WERI-Rb-1 (cell line): ENCODE measurements at regions not wholly inside any gene's neighbourhood (a gene's known extent, or its start where the extent isn't known, plus 50 kb on each side); places are given as distances from the start of the nearest gene placed in this dataset.
"Not testable (repeated sequence)": the region's sequence is repeated elsewhere in the genome, so short reads cannot be mapped to it uniquely, and the experiment has no call there.

Experiments
- DNase-seq: peaks from one replicate; pipeline ENCODE4 v3.0.0-alpha.2; 2020
- H3K27ac ChIP-seq: fragments of 250-450 bp; sonication (Bioruptor Pico); 2 replicates; pipeline ENCODE4 v1.5.1; 2020; ENCODE audit warnings: mild to moderate bottlenecking, moderate library complexity
- H3K27me3 ChIP-seq: fragments of 250-450 bp; sonication (Bioruptor Pico); 2 replicates; pipeline ENCODE4 v1.5.1; 2021; ENCODE audit warnings: mild to moderate bottlenecking, low read depth, moderate library complexity; ENCODE audit not compliant: insufficient read depth, severe bottlenecking
- H3K36me3 ChIP-seq: fragments of 250-450 bp; sonication (Bioruptor Pico); 2 replicates; pipeline ENCODE4 v1.5.1; 2020; ENCODE audit warnings: mild to moderate bottlenecking, moderate library complexity
- H3K4me3 ChIP-seq: 2 replicates; pipeline ENCODE4 v1.5.1; 2011; ENCODE audit warnings: low read depth, mild to moderate bottlenecking, control low read depth, low read length
- H3K9me3 ChIP-seq: fragments of 250-450 bp; sonication (Bioruptor Pico); 2 replicates; pipeline ENCODE4 v1.5.1; 2021; ENCODE audit warnings: mild to moderate bottlenecking, moderate library complexity; ENCODE audit not compliant: severe bottlenecking
- TF ChIP-seq, protein P1 (sequence below): IDR thresholded peaks from 2 replicates; pipeline ENCODE4 v1.5.1; 2011; ENCODE audit warnings: low read depth, mild to moderate bottlenecking, control low read depth, inconsistent platforms, low read length

- no peaks in the 10 kb centered on the region for H3K27me3 ChIP-seq
- no peak overlapping the region for H3K27ac ChIP-seq
- DNase-seq: no peak
- H3K9me3 ChIP-seq: no peaks in the 10 kb centered on the region
- no peaks in the 10 kb centered on the region for H3K36me3 ChIP-seq
- TF ChIP-seq, protein P1, sequence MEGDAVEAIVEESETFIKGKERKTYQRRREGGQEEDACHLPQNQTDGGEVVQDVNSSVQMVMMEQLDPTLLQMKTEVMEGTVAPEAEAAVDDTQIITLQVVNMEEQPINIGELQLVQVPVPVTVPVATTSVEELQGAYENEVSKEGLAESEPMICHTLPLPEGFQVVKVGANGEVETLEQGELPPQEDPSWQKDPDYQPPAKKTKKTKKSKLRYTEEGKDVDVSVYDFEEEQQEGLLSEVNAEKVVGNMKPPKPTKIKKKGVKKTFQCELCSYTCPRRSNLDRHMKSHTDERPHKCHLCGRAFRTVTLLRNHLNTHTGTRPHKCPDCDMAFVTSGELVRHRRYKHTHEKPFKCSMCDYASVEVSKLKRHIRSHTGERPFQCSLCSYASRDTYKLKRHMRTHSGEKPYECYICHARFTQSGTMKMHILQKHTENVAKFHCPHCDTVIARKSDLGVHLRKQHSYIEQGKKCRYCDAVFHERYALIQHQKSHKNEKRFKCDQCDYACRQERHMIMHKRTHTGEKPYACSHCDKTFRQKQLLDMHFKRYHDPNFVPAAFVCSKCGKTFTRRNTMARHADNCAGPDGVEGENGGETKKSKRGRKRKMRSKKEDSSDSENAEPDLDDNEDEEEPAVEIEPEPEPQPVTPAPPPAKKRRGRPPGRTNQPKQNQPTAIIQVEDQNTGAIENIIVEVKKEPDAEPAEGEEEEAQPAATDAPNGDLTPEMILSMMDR: no peak
- H3K4me3 ChIP-seq: no peak overlapping the region
Measured at GRCh38 chr2:113370030-113370429, 67.5 kb upstream of the ZNG1B start.

DNA sequence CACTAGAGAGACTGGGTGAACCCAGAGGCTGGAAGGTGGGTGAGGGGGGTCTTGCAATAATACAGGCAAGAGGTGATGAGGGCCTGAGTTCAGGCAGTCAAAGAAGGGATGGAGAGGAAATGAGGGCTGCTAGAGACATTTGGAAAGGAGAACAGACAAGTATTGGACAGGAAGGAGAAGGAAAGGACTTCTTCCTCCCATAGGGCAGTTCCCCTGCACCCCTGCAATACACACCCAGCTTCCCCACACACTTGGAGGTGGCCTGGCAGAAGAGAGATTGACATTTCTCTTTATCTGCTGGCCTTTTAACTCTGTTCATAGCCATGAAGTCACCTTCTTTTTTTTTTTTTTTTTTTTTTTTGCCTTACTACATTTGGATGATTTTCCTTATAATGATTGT, 68.9 kb upstream of the ZNG1B start:
- not testable (repeated sequence) for H3K36me3 ChIP-seq, H3K9me3 ChIP-seq, DNase-seq, H3K4me3 ChIP-seq, H3K27ac ChIP-seq, H3K27me3 ChIP-seq

DNA sequence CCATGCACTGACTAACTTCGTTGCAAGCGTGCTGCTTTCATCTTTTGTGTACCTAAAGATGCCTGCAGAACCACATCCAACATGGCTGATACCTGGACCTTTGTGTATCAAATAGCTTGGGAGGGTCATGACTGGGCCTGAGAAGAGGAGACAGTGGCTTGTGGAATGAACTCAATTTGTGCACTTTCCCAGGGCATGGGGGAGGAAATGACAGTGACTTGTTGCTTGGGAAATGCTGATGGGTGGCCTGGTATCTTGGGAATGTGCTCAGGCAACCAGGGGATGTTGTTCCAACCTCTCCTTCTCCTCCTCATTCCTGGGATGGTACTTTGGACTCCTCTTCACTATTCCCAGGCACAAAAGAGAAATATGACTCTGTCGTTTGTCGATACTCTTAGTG, 70.7 kb upstream of the ZNG1B start:
- not testable (repeated sequence) for H3K4me3 ChIP-seq, H3K27me3 ChIP-seq, DNase-seq, H3K36me3 ChIP-seq, H3K27ac ChIP-seq, H3K9me3 ChIP-seq

- H3K9me3 ChIP-seq, H3K27me3 ChIP-seq, DNase-seq, H3K4me3 ChIP-seq, H3K36me3 ChIP-seq, H3K27ac ChIP-seq: not testable (repeated sequence)
Measured at GRCh38 chr2:113365791-113366190, 71.7 kb upstream of the ZNG1B start.

- not testable (repeated sequence) for H3K27ac ChIP-seq, DNase-seq, H3K36me3 ChIP-seq, H3K4me3 ChIP-seq, H3K9me3 ChIP-seq, H3K27me3 ChIP-seq
Measured at GRCh38 chr2:113365290-113365689, 72.2 kb upstream of the ZNG1B start.

DNA sequence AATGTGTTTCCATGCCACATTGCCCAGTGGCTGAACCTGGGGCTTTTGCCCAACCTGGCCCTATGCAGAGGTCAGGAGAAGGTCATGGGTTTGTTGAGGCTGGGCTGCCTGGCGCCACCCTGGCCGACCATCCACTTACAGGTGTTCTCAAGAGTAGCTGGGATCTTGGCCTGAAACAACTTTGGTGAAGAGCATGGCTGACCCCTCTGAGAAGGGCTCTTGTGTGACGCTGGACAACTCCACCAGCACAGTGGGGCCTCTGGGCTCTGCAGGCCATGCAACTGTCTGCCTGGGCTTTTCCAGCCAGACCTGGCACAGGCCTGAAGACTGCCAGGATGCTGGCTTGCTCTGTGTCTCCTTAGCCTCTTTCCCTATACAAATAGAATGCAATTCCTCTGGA, 76.4 kb upstream of the ZNG1B start:
- Histone ChIP-seq H3K4me3 (no peak overlapping the region), H3K27ac (no peak overlapping the region), H3K36me3 (no peaks in the 10 kb centered on the region), H3K27me3 (no peaks in the 10 kb centered on the region), H3K9me3 (no peaks in the 10 kb centered on the region)
- no peak for DNase-seq
- TF ChIP-seq, protein P1: no peak

DNA sequence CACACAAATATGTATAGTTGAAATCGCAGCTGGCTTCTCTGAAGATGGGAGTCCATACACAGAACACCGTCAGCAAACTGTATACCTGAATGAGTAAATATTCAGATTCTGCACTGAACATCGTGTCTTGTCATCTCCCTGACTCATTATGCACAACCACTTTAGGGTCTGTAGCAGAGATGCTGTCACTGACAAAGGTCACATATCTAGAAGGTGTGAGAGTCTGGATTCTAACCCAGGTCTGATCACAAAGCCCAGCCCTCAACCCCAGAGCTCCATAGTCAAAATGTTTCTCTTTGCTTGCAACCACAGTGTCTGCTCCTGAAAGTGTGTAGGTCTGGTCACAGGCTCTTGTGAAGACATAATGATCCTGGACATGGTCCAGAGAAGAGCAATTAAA, 78.3 kb upstream of the PAX8 start:
- no peaks in the 10 kb centered on the region for H3K36me3 ChIP-seq
- no peak for DNase-seq
- H3K27ac ChIP-seq: no peak overlapping the region
- H3K27me3 ChIP-seq: no peaks in the 10 kb centered on the region
- TF ChIP-seq, protein P1: no peak
- H3K9me3 ChIP-seq: no peaks in the 10 kb centered on the region
- no peak overlapping the region for H3K4me3 ChIP-seq

DNA sequence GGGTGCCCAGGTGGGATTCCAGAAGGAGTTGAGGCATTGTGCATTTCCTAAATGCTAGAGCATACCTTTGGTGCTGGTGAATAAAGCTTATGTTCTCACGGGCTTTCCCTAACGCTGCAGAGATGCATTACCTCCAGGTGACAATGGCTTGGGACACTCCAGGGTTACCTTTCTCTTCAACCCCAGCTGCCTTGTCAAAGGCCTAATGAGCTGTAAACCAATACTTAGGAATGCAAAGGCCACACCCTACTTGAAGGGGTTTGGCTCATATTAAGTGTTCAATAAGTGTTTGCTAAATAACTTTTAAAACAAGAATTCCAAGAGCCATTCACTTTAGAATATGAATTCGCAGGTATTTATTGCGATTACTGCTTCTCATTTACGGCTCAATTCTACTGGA, 77.6 kb upstream of the PAX8 start:
- H3K36me3 ChIP-seq, H3K4me3 ChIP-seq, H3K27me3 ChIP-seq, H3K9me3 ChIP-seq, DNase-seq, H3K27ac ChIP-seq: not testable (repeated sequence)

DNA sequence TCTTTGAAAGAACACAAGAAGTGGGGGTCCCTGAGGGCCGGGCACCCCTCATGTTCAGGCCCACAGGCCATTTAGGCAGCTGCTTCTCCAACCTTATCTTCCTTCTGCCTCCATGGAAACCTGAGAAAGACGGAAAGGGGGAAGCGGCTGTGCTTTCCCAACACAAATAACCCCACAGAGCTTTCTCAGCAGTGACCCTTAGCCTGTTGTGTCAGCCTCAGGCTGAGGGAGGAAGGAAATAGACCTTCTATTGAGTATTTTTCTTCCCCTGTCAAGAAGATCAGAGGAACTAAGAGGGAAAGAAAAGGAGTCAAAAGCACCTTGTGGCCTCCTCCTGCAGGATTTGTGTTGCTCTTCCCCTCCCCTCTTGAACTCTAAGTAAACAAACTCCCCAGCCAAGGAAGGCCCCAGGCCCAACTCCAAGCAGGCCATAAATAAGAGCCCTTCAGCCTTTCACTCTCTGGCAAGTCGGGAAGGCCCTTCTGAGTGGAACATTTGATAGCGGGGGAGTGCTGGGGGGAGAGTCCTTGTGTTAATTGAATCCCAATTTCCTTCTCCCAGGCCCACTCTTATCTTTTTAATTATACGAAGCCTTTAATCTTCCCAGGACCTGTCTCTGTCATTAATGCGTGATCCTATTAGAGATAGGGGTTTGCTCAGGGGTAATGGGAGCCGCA, 76.8 kb upstream of the PAX8 start:
- DNase-seq: peak; percentile 47
- not testable (repeated sequence) for H3K36me3 ChIP-seq, H3K9me3 ChIP-seq, H3K27me3 ChIP-seq, H3K4me3 ChIP-seq, H3K27ac ChIP-seq
